HepG2 (cell line): ENCODE measurements at regions not wholly inside any gene's neighbourhood (a gene's known extent, or its start where the extent isn't known, plus 50 kb on each side); places are given as distances from the start of the nearest gene placed in this dataset.

Experiments used
- CTCF ChIP-seq: sonication (generic); formaldehyde crosslinking; IDR thresholded peaks from 2 replicates; pipeline ENCODE4 v1.5.0; 2020; ENCODE audit warnings: mild to moderate bottlenecking, missing genetic modification reagents, moderate library complexity
- FOXP4 ChIP-seq: sonication (generic); formaldehyde crosslinking; IDR thresholded peaks from 2 replicates; pipeline ENCODE4 v1.4.0; 2020; ENCODE audit warnings: missing genetic modification reagents
- MAFG ChIP-seq: sonication (generic); formaldehyde crosslinking; IDR thresholded peaks from 2 replicates; pipeline ENCODE4 v1.5.1; 2020; ENCODE audit warnings: mild to moderate bottlenecking, missing genetic modification reagents
- SIN3A ChIP-seq: IDR thresholded peaks from 2 replicates; pipeline ENCODE4 v1.6.1; 2011; ENCODE audit warnings: low read depth, mild to moderate bottlenecking, control low read depth, low read length, borderline replicate concordance
- TAF1 ChIP-seq: sonication (generic); formaldehyde crosslinking; IDR thresholded peaks from 2 replicates; pipeline ENCODE4 v1.4.0; 2020; ENCODE audit warnings: missing genetic modification reagents
- ZBTB14 ChIP-seq: sonication (generic); formaldehyde crosslinking; IDR thresholded peaks from 2 replicates; pipeline ENCODE4 v1.4.0; 2020; ENCODE audit warnings: missing genetic modification reagents
- ZNF3 ChIP-seq: IDR thresholded peaks from 2 replicates; pipeline ENCODE4 v1.7.0; 2017; ENCODE audit warnings: inconsistent platforms
- ZNF772 ChIP-seq: sonication (generic); formaldehyde crosslinking; IDR thresholded peaks from 2 replicates; pipeline ENCODE4 v1.5.0; 2020; ENCODE audit warnings: mild to moderate bottlenecking, missing genetic modification reagents
- ZSCAN30 ChIP-seq: sonication (generic); formaldehyde crosslinking; IDR thresholded peaks from 2 replicates; pipeline ENCODE4 v1.5.0; 2020; ENCODE audit warnings: mild to moderate bottlenecking, missing genetic modification reagents
- ZZZ3 ChIP-seq: sonication (generic); formaldehyde crosslinking; IDR thresholded peaks from 2 replicates; pipeline ENCODE4 v1.4.0; 2020; ENCODE audit warnings: missing genetic modification reagents, mild to moderate bottlenecking, borderline replicate concordance

GRCh38 chr5:148005788-148006520 lies 57.8 kb upstream of the SPINK5 start:
- no peak for TF ChIP-seq ZBTB14 (CRISPR knock-in tag)
- TF ChIP-seq MAFG (CRISPR knock-in tag) = no peak
- no peak for TF ChIP-seq ZZZ3 (CRISPR knock-in tag)
- no peak for TF ChIP-seq FOXP4
- no peak for TF ChIP-seq TAF1 (CRISPR knock-in tag)
- peak; percentile 25; the same call in 1 of the 2 replicates for TF ChIP-seq CTCF (CRISPR knock-in tag)
- TF ChIP-seq ZNF3 (CRISPR knock-in tag) = no peak
- no peak for TF ChIP-seq ZSCAN30 (CRISPR knock-in tag)
- TF ChIP-seq ZNF772 (CRISPR knock-in tag) = no peak
- TF ChIP-seq SIN3A = no peak
